IMR-90 (cell line): ENCODE measurements at regions not wholly inside any gene's neighbourhood (a gene's known extent, or its start where the extent isn't known, plus 50 kb on each side); places are given as distances from the start of the nearest gene placed in this dataset.

Source experiments
- CTCF ChIP-seq: conservative IDR thresholded peaks from 2 replicates; pipeline ENCODE4 v1.5.1; 2012; ENCODE audit warnings: mild to moderate bottlenecking, low read depth, low read length, improper control_type of control experiment
- MXI1 ChIP-seq: IDR thresholded peaks from 2 replicates; pipeline ENCODE4 v1.6.1; 2012; ENCODE audit warnings: low read depth, mild to moderate bottlenecking, low read length, moderate library complexity, borderline replicate concordance
- POLR2A ChIP-seq: IDR thresholded peaks from 2 replicates; pipeline ENCODE4 v1.6.1; 2012; ENCODE audit warnings: mild to moderate bottlenecking, low read depth, low read length
- RAD21 ChIP-seq: IDR thresholded peaks from 2 replicates; pipeline ENCODE4 v1.6.1; 2012; ENCODE audit warnings: low read length, improper control_type of control experiment
- RFX5 ChIP-seq: IDR thresholded peaks from 2 replicates; pipeline ENCODE4 v1.8.0; 2012; ENCODE audit warnings: low read depth, mild to moderate bottlenecking, low read length, moderate library complexity

- TF ChIP-seq CTCF (no peak), RAD21 (no peak), MXI1 (no peak), POLR2A (no peak), RFX5 (no peak)
Measured at GRCh38 chr1:55334797-55335196, 119.6 kb upstream of the USP24 start.
